Cardiac muscle cell (in vitro differentiated cells and primary cell): ENCODE measurements at regions not wholly inside any gene's neighbourhood (a gene's known extent, or its start where the extent isn't known, plus 50 kb on each side); places are given as distances from the start of the nearest gene placed in this dataset.
"Not testable (repeated sequence)": the region's sequence is repeated elsewhere in the genome, so short reads cannot be mapped to it uniquely, and the experiment has no call there.

Experiments
- DNase-seq, 2 donors: peaks; one replicate each; pipeline versions ENCODE4 v3.0.0 to v3.0.0-alpha.2; 2010 to 2017; ENCODE audit warnings: low read depth in 1 of 2, low spot score in 1 of 2
- H3K27ac ChIP-seq: fragments of 200-600 bp; sonication (generic); 2 replicates; pipeline ENCODE4 v1.5.1; 2016
- H3K27me3 ChIP-seq: fragments of 200-600 bp; sonication (generic); 2 replicates; pipeline ENCODE4 v1.6.0; 2016; ENCODE audit warnings: control low read depth
- H3K36me3 ChIP-seq: fragments of 200-600 bp; sonication (generic); 2 replicates; pipeline ENCODE4 v1.5.1; 2016; ENCODE audit warnings: control low read depth
- H3K4me1 ChIP-seq: fragments of 200-600 bp; sonication (generic); 2 replicates; pipeline ENCODE4 v1.8.1; 2017; ENCODE audit warnings: low read depth, mild to moderate bottlenecking, mixed run types
- H3K4me3 ChIP-seq: fragments of 200-600 bp; sonication (generic); 2 replicates; pipeline ENCODE4 v1.5.1; 2016; ENCODE audit warnings: mild to moderate bottlenecking
- H3K9me3 ChIP-seq: fragments of 200-600 bp; sonication (generic); 2 replicates; pipeline ENCODE4 v1.5.1; 2017; ENCODE audit warnings: low read depth, mild to moderate bottlenecking, control low read depth
- TF ChIP-seq, protein P1 (sequence below): IDR thresholded peaks from 2 replicates; pipeline ENCODE4 v1.5.1; 2012; ENCODE audit warnings: low read depth, mild to moderate bottlenecking, low read length

DNA sequence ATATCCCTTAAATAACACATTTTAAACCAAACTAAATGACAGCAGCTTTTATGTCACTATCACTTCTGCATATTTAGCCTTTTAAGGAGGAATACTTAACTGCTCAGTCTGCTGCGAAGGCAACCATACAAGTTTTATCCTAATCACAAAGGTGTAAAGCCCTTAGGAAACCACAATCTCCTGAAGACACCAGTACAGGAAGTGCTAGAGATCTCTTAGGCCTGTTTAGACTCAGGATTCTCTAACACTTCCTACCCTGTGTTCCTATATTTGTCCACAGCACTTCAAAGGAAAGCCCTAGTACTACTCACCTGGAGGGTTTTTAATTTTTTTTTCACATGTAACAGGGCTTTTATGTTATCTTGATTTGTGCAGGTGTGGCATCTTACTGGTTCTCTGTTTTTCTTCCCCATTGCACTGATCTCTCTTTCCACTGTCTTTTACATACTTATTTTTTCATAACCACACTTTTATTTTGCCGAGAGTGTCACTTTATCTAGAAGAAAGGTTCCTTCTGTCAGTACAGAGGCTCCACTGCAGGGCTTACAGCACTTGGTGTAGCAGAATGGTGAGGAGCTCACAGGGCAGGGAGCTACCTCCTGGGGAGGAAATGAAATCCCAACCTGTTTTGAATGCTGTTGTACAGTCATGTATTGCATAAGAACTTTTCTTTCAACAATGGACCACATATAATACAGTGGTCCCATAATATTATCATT lies 1060.6 kb upstream of the ACO1 start:
- no peak overlapping the region for H3K4me3 ChIP-seq
- DNase-seq: no peak
- no peaks in the 10 kb centered on the region for H3K9me3 ChIP-seq
- H3K4me1 ChIP-seq: peaks cover 3% of the 10 kb centered on the region
- no peak overlapping the region for H3K27ac ChIP-seq
- no peaks in the 10 kb centered on the region for H3K36me3 ChIP-seq
- TF ChIP-seq, protein P1, sequence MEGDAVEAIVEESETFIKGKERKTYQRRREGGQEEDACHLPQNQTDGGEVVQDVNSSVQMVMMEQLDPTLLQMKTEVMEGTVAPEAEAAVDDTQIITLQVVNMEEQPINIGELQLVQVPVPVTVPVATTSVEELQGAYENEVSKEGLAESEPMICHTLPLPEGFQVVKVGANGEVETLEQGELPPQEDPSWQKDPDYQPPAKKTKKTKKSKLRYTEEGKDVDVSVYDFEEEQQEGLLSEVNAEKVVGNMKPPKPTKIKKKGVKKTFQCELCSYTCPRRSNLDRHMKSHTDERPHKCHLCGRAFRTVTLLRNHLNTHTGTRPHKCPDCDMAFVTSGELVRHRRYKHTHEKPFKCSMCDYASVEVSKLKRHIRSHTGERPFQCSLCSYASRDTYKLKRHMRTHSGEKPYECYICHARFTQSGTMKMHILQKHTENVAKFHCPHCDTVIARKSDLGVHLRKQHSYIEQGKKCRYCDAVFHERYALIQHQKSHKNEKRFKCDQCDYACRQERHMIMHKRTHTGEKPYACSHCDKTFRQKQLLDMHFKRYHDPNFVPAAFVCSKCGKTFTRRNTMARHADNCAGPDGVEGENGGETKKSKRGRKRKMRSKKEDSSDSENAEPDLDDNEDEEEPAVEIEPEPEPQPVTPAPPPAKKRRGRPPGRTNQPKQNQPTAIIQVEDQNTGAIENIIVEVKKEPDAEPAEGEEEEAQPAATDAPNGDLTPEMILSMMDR: no peak
- no peaks in the 10 kb centered on the region for H3K27me3 ChIP-seq

DNA sequence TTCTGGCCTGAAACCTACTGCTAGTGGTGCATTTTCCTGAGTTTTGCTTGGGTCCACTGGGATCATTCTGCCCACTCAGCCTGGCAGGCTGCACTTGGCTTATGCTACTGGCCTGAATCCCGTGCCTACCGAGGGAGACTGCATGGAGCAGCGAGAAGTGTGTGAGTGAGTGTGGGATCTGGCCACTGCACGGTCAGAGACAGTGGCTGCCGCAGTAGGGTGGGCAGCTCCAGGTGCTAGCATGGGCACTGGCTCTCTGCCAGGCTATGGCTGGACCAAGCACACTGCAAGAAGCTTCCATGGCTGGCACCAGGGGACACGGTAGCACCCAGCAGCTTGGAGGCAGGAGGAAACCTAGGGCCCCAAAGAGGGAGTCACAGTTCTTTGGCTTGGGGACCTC lies 1058.7 kb upstream of the ACO1 start:
- H3K27me3 ChIP-seq: no peaks in the 10 kb centered on the region
- no peak overlapping the region for H3K4me3 ChIP-seq
- H3K9me3 ChIP-seq: no peaks in the 10 kb centered on the region
- H3K27ac ChIP-seq: no peak overlapping the region
- H3K36me3 ChIP-seq: no peaks in the 10 kb centered on the region
- no peak for DNase-seq
- TF ChIP-seq, protein P1: no peak
- peaks cover 3% of the 10 kb centered on the region for H3K4me1 ChIP-seq

DNA sequence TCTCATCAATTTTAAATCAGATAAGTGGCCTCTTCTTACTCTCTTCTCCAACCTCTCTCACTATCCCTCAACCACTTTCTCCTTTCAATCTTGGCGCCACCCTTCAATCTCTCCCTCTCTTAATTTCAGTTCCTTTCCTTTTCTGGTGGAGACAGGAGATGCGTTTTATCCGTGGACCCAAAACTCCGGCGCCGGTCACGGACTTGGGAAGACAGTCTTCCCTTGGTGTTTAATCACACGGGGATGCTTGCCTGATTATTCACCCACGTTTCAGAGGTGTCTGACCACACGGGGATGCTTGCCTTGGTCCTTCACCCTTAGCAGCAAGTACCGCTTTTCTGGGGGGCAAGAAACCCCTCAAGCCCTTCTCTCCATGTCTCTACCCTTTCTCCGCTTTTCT lies 1057.6 kb upstream of the ACO1 start:
- H3K27me3 ChIP-seq, H3K9me3 ChIP-seq, H3K4me3 ChIP-seq, DNase-seq, H3K36me3 ChIP-seq, H3K4me1 ChIP-seq, H3K27ac ChIP-seq: not testable (repeated sequence)

DNA sequence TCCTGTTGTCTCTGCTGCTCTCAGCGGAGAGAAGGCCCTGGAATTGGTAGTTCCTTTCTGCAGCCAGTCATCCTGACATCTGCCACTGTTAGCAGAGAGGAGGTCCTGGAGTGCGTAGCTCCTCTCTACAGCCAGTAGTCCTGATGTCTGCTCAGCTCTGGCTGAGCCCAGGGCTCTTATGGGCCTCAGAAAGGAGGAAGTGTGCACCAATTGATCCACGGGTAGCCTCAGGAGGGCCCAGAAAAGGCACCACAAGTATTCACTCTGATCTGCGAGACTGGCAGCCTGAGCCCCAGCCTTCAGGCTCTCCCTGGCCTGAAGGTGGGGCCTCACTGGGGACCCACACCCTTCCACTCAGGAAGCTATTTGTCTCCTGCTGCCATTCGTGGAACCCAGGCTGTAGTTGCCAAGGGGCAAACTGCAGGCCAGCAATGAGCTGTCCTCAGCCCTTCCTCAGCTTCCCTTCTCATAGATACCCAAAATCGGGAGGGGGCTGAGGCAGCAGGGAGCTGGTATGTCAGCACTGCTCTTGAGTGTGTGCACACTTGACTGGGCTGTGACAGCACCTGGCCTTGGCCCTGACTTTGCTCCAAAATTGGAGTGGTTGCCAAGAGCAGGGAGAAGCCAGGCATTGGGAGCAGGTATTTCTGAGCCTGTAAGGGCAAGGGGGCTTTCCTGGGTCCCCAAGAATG lies 1049.5 kb upstream of the ACO1 start:
- H3K9me3 ChIP-seq: no peaks in the 10 kb centered on the region
- TF ChIP-seq, protein P1: no peak
- H3K4me3 ChIP-seq: no peak overlapping the region

DNA sequence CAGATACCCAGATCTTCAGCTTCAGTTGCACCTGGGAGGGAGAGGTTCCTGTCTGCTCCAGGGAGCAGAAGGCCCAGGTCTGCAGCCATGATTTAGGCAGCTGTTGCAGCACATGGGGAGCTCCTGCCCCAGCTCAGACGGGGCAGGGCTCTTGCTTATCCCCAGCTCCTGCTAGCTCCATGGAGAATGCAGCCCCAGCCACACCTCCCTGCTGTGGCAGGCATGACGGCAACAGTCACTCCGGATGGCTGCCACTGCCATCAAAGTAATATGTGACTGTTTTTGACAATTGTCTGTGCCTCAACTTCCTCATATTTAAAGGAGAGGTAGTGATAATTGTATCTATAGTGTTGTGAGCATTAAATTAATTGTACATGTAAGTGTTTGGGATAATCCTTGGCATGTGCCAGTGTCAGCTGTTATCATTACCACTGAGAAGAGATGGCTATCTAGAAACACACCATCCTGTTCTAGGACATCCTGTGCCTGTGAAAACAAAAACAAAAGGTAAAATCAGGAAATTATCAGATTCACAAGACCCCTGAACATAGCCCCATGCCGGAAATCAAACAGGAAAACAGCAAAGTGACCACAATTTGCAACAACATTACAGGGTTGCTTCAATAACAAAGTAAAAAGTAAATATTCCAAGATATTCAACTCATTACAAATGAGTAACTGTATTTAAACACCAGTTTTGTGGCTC lies 1048.8 kb upstream of the ACO1 start:
- H3K36me3 ChIP-seq: no peaks in the 10 kb centered on the region
- H3K4me3 ChIP-seq: no peak overlapping the region
- no peak for DNase-seq
- no peaks in the 10 kb centered on the region for H3K27me3 ChIP-seq
- no peaks in the 10 kb centered on the region for H3K9me3 ChIP-seq
- H3K27ac ChIP-seq: no peak overlapping the region
- TF ChIP-seq, protein P1: no peak
- no peaks in the 10 kb centered on the region for H3K4me1 ChIP-seq

More for the DNA sequence above, 1049.5 kb upstream of the ACO1 start:
- Histone ChIP-seq H3K36me3 (no peaks in the 10 kb centered on the region), H3K4me1 (no peaks in the 10 kb centered on the region), H3K27ac (no peak overlapping the region), H3K27me3 (no peaks in the 10 kb centered on the region)
- DNase-seq: no peak

DNA sequence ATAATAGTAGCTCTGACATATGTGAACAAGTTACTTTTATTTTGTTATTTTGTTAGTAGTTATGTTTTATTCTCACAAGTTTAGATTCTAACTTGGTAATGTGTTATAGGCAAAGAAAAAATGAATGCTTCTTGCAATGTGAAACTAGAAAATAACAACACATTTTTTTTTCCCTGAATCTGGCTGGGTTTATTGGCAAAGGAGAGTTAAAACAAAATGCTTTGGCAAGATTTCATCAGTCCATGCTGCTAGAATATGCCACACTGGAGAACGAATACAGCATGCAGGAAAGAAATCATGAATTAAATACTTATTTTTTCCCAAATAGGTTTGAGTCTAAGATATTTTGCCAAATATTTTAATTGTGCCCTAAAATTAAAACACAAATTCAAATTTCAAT lies 1048.1 kb upstream of the ACO1 start:
- H3K9me3 ChIP-seq: no peaks in the 10 kb centered on the region
- no peaks in the 10 kb centered on the region for H3K4me1 ChIP-seq
- H3K27me3 ChIP-seq: no peaks in the 10 kb centered on the region
- no peak overlapping the region for H3K27ac ChIP-seq
- DNase-seq: no peak
- no peak overlapping the region for H3K4me3 ChIP-seq
- TF ChIP-seq, protein P1: no peak
- H3K36me3 ChIP-seq: no peaks in the 10 kb centered on the region
